ENCODE measurements at regions not wholly inside any gene's neighbourhood (a gene's known extent, or its start where the extent isn't known, plus 50 kb on each side); places are given as distances from the start of the nearest gene placed in this dataset.

- no peak for DNase-seq (ENCODE audit: low spot score)
Measured at GRCh38 chr16:26189536-26189935, 497.8 kb downstream of the HS3ST4 start.

- no peak for DNase-seq (ENCODE audit: low spot score)
Measured at GRCh38 chr16:26194526-26194925, 502.8 kb downstream of the HS3ST4 start.

GRCh38 chr16:26195225-26195624 lies 503.5 kb downstream of the HS3ST4 start:
- DNase-seq (ENCODE audit: low spot score) = no peak

GRCh38 chr16:26196310-26196709 lies 504.6 kb downstream of the HS3ST4 start:
- no peak for DNase-seq (ENCODE audit: low spot score)

GRCh38 chr16:26196802-26197201 lies 505.0 kb downstream of the HS3ST4 start:
- no peak for DNase-seq (ENCODE audit: low spot score)

GRCh38 chr16:26197707-26198106 lies 505.9 kb downstream of the HS3ST4 start:
- DNase-seq (ENCODE audit: low spot score) = no peak

- no peak for DNase-seq (ENCODE audit: low spot score)
Measured at GRCh38 chr16:26198221-26198620, 506.5 kb downstream of the HS3ST4 start.

GRCh38 chr16:26204138-26204537 lies 512.4 kb downstream of the HS3ST4 start:
- no peak for DNase-seq (ENCODE audit: low spot score)

- DNase-seq (ENCODE audit: low spot score) = no peak
Measured at GRCh38 chr16:26211542-26211941, 519.8 kb downstream of the HS3ST4 start.

GRCh38 chr16:26212599-26212998 lies 520.8 kb downstream of the HS3ST4 start:
- no peak for DNase-seq (ENCODE audit: low spot score)

GRCh38 chr16:26214581-26215174 lies 522.9 kb downstream of the HS3ST4 start:
- DNase-seq (ENCODE audit: low spot score) = no peak

- DNase-seq (ENCODE audit: low spot score) = no peak
Measured at GRCh38 chr16:26220894-26221293, 529.1 kb downstream of the HS3ST4 start.

- DNase-seq (ENCODE audit: low spot score) = no peak
Measured at GRCh38 chr16:26231647-26232046, 539.9 kb downstream of the HS3ST4 start.

GRCh38 chr16:26240807-26241206 lies 549.0 kb downstream of the HS3ST4 start:
- no peak for DNase-seq (ENCODE audit: low spot score)

- DNase-seq (ENCODE audit: low spot score) = no peak
Measured at GRCh38 chr16:26247063-26247462, 555.3 kb downstream of the HS3ST4 start.

GRCh38 chr16:26252598-26252997 lies 560.8 kb downstream of the HS3ST4 start:
- no peak for DNase-seq (ENCODE audit: low spot score)

GRCh38 chr16:26261621-26262020 lies 569.9 kb downstream of the HS3ST4 start:
- DNase-seq (ENCODE audit: low spot score) = no peak

GRCh38 chr16:26263406-26263805 lies 571.6 kb downstream of the HS3ST4 start:
- no peak for DNase-seq (ENCODE audit: low spot score)

- DNase-seq (ENCODE audit: low spot score) = no peak
Measured at GRCh38 chr16:26267641-26268040, 575.9 kb downstream of the HS3ST4 start.

GRCh38 chr16:26269673-26270072 lies 577.9 kb downstream of the HS3ST4 start:
- DNase-seq (ENCODE audit: low spot score) = no peak

- DNase-seq (ENCODE audit: low spot score) = no peak
Measured at GRCh38 chr16:26273607-26274006, 581.8 kb downstream of the HS3ST4 start.

- no peak for DNase-seq (ENCODE audit: low spot score)
Measured at GRCh38 chr16:26275021-26275590, 583.3 kb downstream of the HS3ST4 start.

GRCh38 chr16:26276289-26276688 lies 584.5 kb downstream of the HS3ST4 start:
- no peak for DNase-seq (ENCODE audit: low spot score)

GRCh38 chr16:26281381-26282110 lies 589.8 kb downstream of the HS3ST4 start:
- no peak for DNase-seq (ENCODE audit: low spot score)

All from AG20443 (cell line).